AG09309 (cell line): ENCODE measurements at regions not wholly inside any gene's neighbourhood (a gene's known extent, or its start where the extent isn't known, plus 50 kb on each side); places are given as distances from the start of the nearest gene placed in this dataset.

Experiments
- DNase-seq: peaks from one replicate; pipeline ENCODE4 v3.0.0-alpha.2; 2010; ENCODE audit warnings: low read depth
- H3K4me3 ChIP-seq: 2 replicates; pipeline ENCODE4 v1.5.1; 2011; ENCODE audit warnings: mild to moderate bottlenecking, low read depth, low read length, moderate library complexity; ENCODE audit not compliant: control insufficient read depth
- CTCF ChIP-seq: IDR thresholded peaks from 2 replicates; pipeline ENCODE4 v1.5.1; 2011; ENCODE audit warnings: mild to moderate bottlenecking, low read depth, low read length, inconsistent platforms; ENCODE audit not compliant: insufficient read depth, control insufficient read depth; ENCODE audit errors: missing control alignments

GRCh38 chr22:45072322-45072903 lies 62.6 kb upstream of the PHF21B start:
- DNase-seq = no peak

GRCh38 chr22:45073064-45073463 lies 63.3 kb upstream of the PHF21B start:
- no peak overlapping the region for H3K4me3 ChIP-seq
- no peak for DNase-seq
- no peak for TF ChIP-seq CTCF

More at GRCh38 chr22:45072322-45072903, 62.6 kb upstream of the PHF21B start:
- TF ChIP-seq CTCF = no peak
- no peak overlapping the region for H3K4me3 ChIP-seq

GRCh38 chr22:45077286-45077685 lies 67.5 kb upstream of the PHF21B start:
- no peak for TF ChIP-seq CTCF
- no peak overlapping the region for H3K4me3 ChIP-seq
- DNase-seq = no peak

- no peak for TF ChIP-seq CTCF
- H3K4me3 ChIP-seq = no peak overlapping the region
- no peak for DNase-seq
Measured at GRCh38 chr22:45077826-45078334, 68.1 kb upstream of the PHF21B start.

GRCh38 chr22:45082795-45083194 lies 73.0 kb upstream of the PHF21B start:
- no peak overlapping the region for H3K4me3 ChIP-seq
- DNase-seq = no peak
- peak; percentile 39 for TF ChIP-seq CTCF

GRCh38 chr22:45083659-45084305 lies 74.0 kb upstream of the PHF21B start:
- H3K4me3 ChIP-seq = no peak overlapping the region
- TF ChIP-seq CTCF = no peak
- peak; percentile 48 for DNase-seq

- no peak for DNase-seq
- no peak overlapping the region for H3K4me3 ChIP-seq
- TF ChIP-seq CTCF = no peak
Measured at GRCh38 chr22:45084400-45084920, 74.7 kb upstream of the PHF21B start.
